T-cell (primary cell): ENCODE measurements at regions not wholly inside any gene's neighbourhood (a gene's known extent, or its start where the extent isn't known, plus 50 kb on each side); places are given as distances from the start of the nearest gene placed in this dataset.

Experiments
- ATAC-seq, 4 experiments: fragments of 200-7000 bp in 3 of 4; fragments of 150-1000 bp in 1 of 4; cut with Tn5 transposase; replicated peaks in 1 of 4; 1 replicate in 3 of 4; 2 replicates in 1 of 4; pipeline ENCODE4 v1.10.0; 2021; ENCODE audit warnings: moderate library complexity in 3 of 4, mild to moderate bottlenecking in 2 of 4, moderate number of reproducible peaks in 1 of 4
- CTCF ChIA-PET, 2 donors: fragments of 300-600 bp; sonication (Branson Sonifier 250); formaldehyde crosslinking; loops; one replicate each; lab custom pipeline; 2022; ENCODE audit warnings: antibody characterized with exemption in 2 of 2; lab: Charles Lee
- POLR2A ChIA-PET, 2 donors: fragments of 300-600 bp; sonication (Branson Sonifier 250); formaldehyde crosslinking; loops; one replicate each; lab custom pipeline; 2022; ENCODE audit warnings: antibody characterized with exemption in 2 of 2; lab: Charles Lee
- DNase-seq, 35 experiments: peaks; one replicate each; pipeline versions ENCODE4 v3.0.0 to v3.0.0-alpha.2; 2013 to 2023
- H3K27ac ChIP-seq: one replicate; pipeline ENCODE4 v1.5.1; 2013; ENCODE audit warnings: low read length
- H3K27me3 ChIP-seq, 2 experiments: replicated peaks in 1 of 2; 1 replicate in 1 of 2; 2 replicates in 1 of 2; pipeline versions ENCODE4 v1.6.1 to v1.7.0; 2013; ENCODE audit warnings: low read length in 1 of 2, mixed read lengths in 1 of 2; ENCODE audit not compliant: control insufficient read depth in 2 of 2, insufficient read depth in 2 of 2; ENCODE audit errors: extremely low read depth in 1 of 2
- H3K36me3 ChIP-seq, 2 donors: 1 replicate in 1 of 2; 2 replicates in 1 of 2; pipeline versions ENCODE4 v1.6.1 to v1.7.0; 2013; ENCODE audit warnings: low read length in 1 of 2; ENCODE audit not compliant: control insufficient read depth in 2 of 2, insufficient read depth in 1 of 2; ENCODE audit errors: extremely low read depth in 1 of 2
- H3K4me1 ChIP-seq, 2 experiments: 1 replicate in 1 of 2; 2 replicates in 1 of 2; pipeline versions ENCODE4 v1.6.1 to v1.7.0; 2013; ENCODE audit warnings: low read length in 2 of 2, mixed read lengths in 1 of 2; ENCODE audit not compliant: insufficient read depth in 2 of 2, control insufficient read depth in 1 of 2; ENCODE audit errors: extremely low read depth in 1 of 2
- H3K4me3 ChIP-seq, 2 donors: 1 replicate in 1 of 2; 2 replicates in 1 of 2; pipeline versions ENCODE4 v1.5.1 to v1.7.0; 2013; ENCODE audit warnings: mild to moderate bottlenecking in 2 of 2, low read length in 1 of 2, moderate library complexity in 1 of 2; ENCODE audit not compliant: control insufficient read depth in 1 of 2; ENCODE audit errors: extremely low read depth in 1 of 2
- H3K9me3 ChIP-seq: 2 replicates; pipeline ENCODE4 v1.7.0; 2013
- H3K27ac Mint-ChIP-seq, 2 donors: one replicate each; pipeline ENCODE4 v1.8.0; 2020 to 2021; ENCODE audit warnings: mild to moderate bottlenecking in 2 of 2, mixed read lengths in 2 of 2
- H3K27me3 Mint-ChIP-seq, 2 donors: one replicate each; pipeline ENCODE4 v1.8.0; 2021 to 2022; ENCODE audit warnings: mixed read lengths in 2 of 2
- H3K36me3 Mint-ChIP-seq: one replicate; pipeline ENCODE4 v1.8.0; 2021; ENCODE audit warnings: mixed read lengths
- H3K4me1 Mint-ChIP-seq, 3 donors: one replicate each; pipeline ENCODE4 v1.8.0; 2020 to 2022; ENCODE audit warnings: mixed read lengths in 3 of 3, mild to moderate bottlenecking in 1 of 3
- H3K4me3 Mint-ChIP-seq, 3 donors: one replicate each; pipeline ENCODE4 v1.8.0; 2020 to 2022; ENCODE audit warnings: mild to moderate bottlenecking in 3 of 3, mixed read lengths in 3 of 3, moderate library complexity in 3 of 3
- H3K9me3 Mint-ChIP-seq, 3 donors: one replicate each; pipeline ENCODE4 v1.8.0; 2020 to 2022; ENCODE audit warnings: mixed read lengths in 3 of 3
- WGBS: methylation state at CpG from one replicate; pipeline ENCODE4 v1.1.5; 2013; ENCODE audit warnings: missing lambda C conversion rate; ENCODE audit not compliant: insufficient coverage; 5-methylcytosine and 5-hydroxymethylcytosine counted together

DNA sequence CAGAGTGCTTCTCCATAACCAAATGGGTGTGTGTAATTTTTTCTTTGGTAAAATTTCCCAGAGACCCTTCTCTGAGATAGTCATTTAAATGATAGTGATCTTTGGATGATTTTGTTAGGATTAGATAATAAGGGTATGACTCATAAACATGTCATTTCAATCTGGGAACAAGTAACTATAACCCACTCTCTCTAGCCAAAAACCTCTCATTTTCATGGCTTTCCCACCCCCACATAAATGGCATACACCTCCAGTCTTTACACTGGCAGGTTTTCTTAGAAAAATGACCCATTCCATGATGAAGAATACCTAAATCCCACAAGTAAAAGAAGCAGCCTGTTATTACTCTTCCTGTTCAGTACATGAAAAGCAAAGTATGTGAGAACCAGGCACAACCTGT lies 572.0 kb upstream of the ZEB2 start:
- no peak for DNase-seq
- CTCF ChIA-PET, result no interaction called here
- ATAC-seq, result no peak
- no peaks in the 10 kb centered on the region for H3K4me1 Mint-ChIP-seq
- Histone ChIP-seq H3K36me3 (no peaks in the 10 kb centered on the region), H3K4me3 (no peak overlapping the region), H3K27me3 (no peaks in the 10 kb centered on the region), H3K27ac (no peak overlapping the region), H3K9me3 (no peaks in the 10 kb centered on the region), H3K4me1 (no peaks in the 10 kb centered on the region)
- peaks cover 0 to 4% of the 10 kb centered on the region in 2 donors for H3K27me3 Mint-ChIP-seq
- no peak overlapping the region for H3K4me3 Mint-ChIP-seq
- no peaks in the 10 kb centered on the region for H3K9me3 Mint-ChIP-seq
- no peaks in the 10 kb centered on the region for H3K36me3 Mint-ChIP-seq
- POLR2A ChIA-PET, result no interaction called here
- no peak overlapping the region for H3K27ac Mint-ChIP-seq

DNA sequence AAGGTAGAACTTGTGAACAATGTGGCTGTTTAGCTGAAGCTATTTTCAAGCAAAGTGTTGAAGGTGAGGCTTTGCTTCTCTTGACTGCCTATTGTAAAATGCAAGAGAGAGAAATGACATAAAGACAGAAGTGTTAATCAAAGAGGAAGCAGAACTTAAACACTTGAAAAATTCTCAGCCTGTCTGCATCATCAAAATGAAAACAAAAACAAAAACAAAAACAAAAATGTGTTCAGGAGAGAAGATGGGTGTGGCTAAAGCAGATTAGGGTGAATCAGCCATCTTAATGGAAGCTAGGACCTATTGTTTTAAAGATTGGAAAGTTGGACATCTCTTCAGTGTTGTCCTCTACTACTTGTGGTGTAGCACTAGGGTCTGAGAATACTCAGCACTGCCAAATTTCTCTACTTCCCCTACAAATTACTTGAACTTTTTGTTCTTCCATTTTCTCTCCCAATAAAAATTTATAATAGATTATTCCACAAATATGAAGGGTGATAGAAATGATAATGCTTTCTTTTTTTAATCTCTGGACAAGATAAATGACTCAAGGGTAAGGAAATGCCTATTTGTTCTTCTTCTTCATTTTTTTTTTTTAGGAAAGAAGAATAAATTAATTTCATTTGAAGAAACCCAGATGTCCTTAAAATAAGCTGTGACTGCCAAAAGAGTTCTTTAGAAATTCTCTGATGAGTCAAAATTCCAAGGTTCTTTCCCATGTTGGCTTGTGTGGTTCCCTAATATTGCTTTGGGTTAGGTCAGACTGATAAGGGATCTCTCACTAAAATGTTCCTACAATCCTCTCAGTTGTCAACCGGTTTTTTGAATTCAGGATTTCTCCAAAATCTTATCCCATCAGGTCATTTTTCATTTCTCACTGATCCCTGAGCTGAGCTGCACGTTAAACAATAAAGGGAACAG lies 571.2 kb upstream of the ZEB2 start:
- Histone ChIP-seq H3K9me3 (no peaks in the 10 kb centered on the region), H3K27me3 (no peaks in the 10 kb centered on the region), H3K36me3 (no peaks in the 10 kb centered on the region), H3K4me3 (no peak overlapping the region), H3K27ac (no peak overlapping the region), H3K4me1 (no peaks in the 10 kb centered on the region)
- ATAC-seq, result no peak
- POLR2A ChIA-PET, result no interaction called here
- Mint-ChIP-seq H3K27ac (no peak overlapping the region), H3K4me3 (no peak overlapping the region), H3K9me3 (no peaks in the 10 kb centered on the region), H3K27me3 (peaks cover 0 to 3% of the 10 kb centered on the region in 2 donors), H3K4me1 (no peaks in the 10 kb centered on the region), H3K36me3 (no peaks in the 10 kb centered on the region)
- no peak for DNase-seq
- no CpG with 5 or more reads among the region's 2 CpGs for WGBS
- CTCF ChIA-PET, result no interaction called here

DNA sequence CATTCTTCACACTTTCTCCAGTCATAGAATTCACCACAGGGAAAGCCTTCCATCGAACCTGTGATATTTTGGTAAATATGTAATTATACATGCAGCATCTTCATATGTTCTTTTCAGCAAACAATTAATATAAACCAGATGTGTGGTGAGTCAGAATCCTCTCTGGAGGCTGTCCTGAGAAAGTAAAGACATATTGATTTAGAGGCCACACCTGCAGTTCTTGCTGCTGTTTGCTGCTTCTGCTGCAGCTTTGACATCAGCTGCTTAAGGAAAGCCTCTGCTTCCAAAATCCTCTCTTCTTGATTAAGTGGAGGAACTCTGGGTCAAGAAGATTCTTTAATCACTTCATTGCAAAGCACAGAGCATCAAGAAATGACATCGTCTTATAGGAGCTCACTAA lies 568.8 kb upstream of the ZEB2 start:
- ChIA-PET CTCF (no interaction called here), POLR2A (no interaction called here)
- Histone ChIP-seq H3K4me3 (no peak overlapping the region), H3K36me3 (no peaks in the 10 kb centered on the region), H3K27ac (no peak overlapping the region), H3K9me3 (no peaks in the 10 kb centered on the region), H3K4me1 (no peaks in the 10 kb centered on the region), H3K27me3 (no peaks in the 10 kb centered on the region)
- Mint-ChIP-seq H3K9me3 (no peaks in the 10 kb centered on the region), H3K4me3 (no peak overlapping the region), H3K36me3 (no peaks in the 10 kb centered on the region), H3K4me1 (no peaks in the 10 kb centered on the region), H3K27me3 (peaks cover 0 to 3% of the 10 kb centered on the region in 2 donors), H3K27ac (no peak overlapping the region)
- ATAC-seq, result no peak
- no peak for DNase-seq
- WGBS, result no CpG with 5 or more reads among the region's 2 CpGs

DNA sequence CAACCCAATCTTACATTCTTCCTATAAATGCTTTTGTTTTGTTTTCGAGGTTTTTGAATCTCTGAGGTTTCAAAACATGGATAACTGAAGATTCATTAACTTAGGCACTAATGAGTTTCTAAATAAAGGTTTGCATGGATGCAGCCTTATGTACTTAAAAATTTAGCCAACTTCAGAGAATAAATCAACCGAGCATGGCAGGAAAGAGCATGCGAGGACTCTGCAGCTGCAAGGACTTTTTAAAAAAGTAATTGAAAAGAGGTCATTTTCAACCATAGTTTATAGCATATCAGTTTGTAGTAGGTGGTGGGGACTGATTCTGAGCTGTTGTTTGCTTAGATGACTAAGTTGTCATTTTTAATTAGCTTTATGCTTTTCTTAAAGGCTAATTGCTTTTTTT lies 567.0 kb upstream of the ZEB2 start:
- Histone ChIP-seq H3K36me3 (no peaks in the 10 kb centered on the region), H3K9me3 (no peaks in the 10 kb centered on the region), H3K4me1 (no peaks in the 10 kb centered on the region), H3K27me3 (no peaks in the 10 kb centered on the region), H3K27ac (no peak overlapping the region), H3K4me3 (no peak overlapping the region)
- Mint-ChIP-seq H3K27me3 (peaks cover 0 to 3% of the 10 kb centered on the region in 2 donors), H3K4me3 (no peak overlapping the region), H3K36me3 (no peaks in the 10 kb centered on the region), H3K9me3 (no peaks in the 10 kb centered on the region), H3K27ac (no peak overlapping the region), H3K4me1 (no peaks in the 10 kb centered on the region)
- ChIA-PET CTCF (no interaction called here), POLR2A (no interaction called here)
- ATAC-seq (no peak), DNase-seq (no peak)
- WGBS, result no CpG with 5 or more reads among the region's 3 CpGs

DNA sequence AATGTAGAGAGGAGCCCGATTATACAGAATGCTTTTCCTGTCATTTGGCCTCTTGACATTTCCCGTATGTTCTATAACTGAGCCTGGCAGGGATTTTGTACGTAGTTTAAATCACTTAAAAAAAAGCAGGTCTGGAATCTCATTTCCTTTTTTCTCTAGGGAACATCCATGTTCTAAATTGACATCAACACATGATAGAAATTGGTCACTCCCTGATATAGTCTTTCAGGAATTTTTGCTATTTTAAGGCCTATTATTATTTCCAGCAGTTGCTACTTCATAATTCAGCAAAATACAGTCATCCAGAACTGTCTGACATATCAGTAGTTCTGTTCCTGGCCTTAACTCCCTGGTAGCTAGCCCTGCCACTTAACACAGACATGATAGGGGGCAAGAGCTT lies 565.7 kb upstream of the ZEB2 start:
- no peak for ATAC-seq
- peaks cover 0 to 3% of the 10 kb centered on the region in 2 donors for H3K27me3 Mint-ChIP-seq
- H3K9me3 ChIP-seq, result no peaks in the 10 kb centered on the region

DNA sequence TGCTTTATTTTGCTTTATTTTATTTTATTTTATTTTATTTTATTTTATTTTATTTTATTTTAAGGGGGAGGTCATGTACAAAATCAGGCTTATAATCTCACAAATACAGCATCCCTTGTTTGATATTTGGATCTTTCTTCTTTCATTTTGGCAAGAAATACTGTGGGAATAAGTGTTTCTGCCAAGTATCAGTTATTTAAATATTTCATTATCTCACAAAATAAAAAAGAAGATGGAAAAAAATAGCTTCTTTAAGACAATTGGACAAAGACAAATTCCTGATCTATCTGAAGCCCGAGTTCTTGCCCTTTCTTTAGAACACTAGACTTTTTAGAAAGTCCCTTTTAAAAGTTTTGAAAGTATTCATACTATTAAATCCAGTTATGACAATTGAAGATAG lies 560.5 kb upstream of the ZEB2 start:
- Mint-ChIP-seq H3K9me3 (peaks cover 0 to 6% (median 0%) of the 10 kb centered on the region in 3 donors), H3K27me3 (no peaks in the 10 kb centered on the region), H3K4me1 (no peaks in the 10 kb centered on the region), H3K4me3 (no peak overlapping the region), H3K36me3 (no peaks in the 10 kb centered on the region), H3K27ac (no peak overlapping the region)
- H3K9me3 ChIP-seq, result no peaks in the 10 kb centered on the region
- ATAC-seq (no peak), DNase-seq (no peak)
- CTCF ChIA-PET, result interaction anchor here in 1 of 2 donors (0.6 kb wide), 1 partner anchor 754 kb away, joined by 3 read pairs; no protein-coding TSS in a partner anchor
- H3K4me3 ChIP-seq, result no peak overlapping the region
- POLR2A ChIA-PET, result no interaction called here
- WGBS, result no CpG with 5 or more reads among the region's 1 CpG
- H3K4me1 ChIP-seq, result no peaks in the 10 kb centered on the region
- H3K27ac ChIP-seq, result no peak overlapping the region
- H3K36me3 ChIP-seq, result no peaks in the 10 kb centered on the region
- no peaks in the 10 kb centered on the region for H3K27me3 ChIP-seq

More for the DNA sequence above, 565.7 kb upstream of the ZEB2 start:
- Histone ChIP-seq H3K36me3 (no peaks in the 10 kb centered on the region), H3K27ac (no peak overlapping the region), H3K4me1 (no peaks in the 10 kb centered on the region), H3K4me3 (no peak overlapping the region), H3K27me3 (no peaks in the 10 kb centered on the region)
- no peak overlapping the region for H3K27ac Mint-ChIP-seq
- CTCF ChIA-PET, result no interaction called here
- no peak for DNase-seq
- H3K4me3 Mint-ChIP-seq, result no peak overlapping the region
- no peaks in the 10 kb centered on the region for H3K9me3 Mint-ChIP-seq
- no peaks in the 10 kb centered on the region for H3K36me3 Mint-ChIP-seq
- no peaks in the 10 kb centered on the region for H3K4me1 Mint-ChIP-seq
- POLR2A ChIA-PET, result interaction anchor here in 1 of 2 donors (0.6 kb wide), 1 partner anchor 498 kb away, joined by 3 read pairs; no protein-coding TSS in a partner anchor
- 100% methylated on average over 1 of the region's 3 CpGs for WGBS
